Keratinocyte (primary cell): ENCODE measurements at regions not wholly inside any gene's neighbourhood (a gene's known extent, or its start where the extent isn't known, plus 50 kb on each side); places are given as distances from the start of the nearest gene placed in this dataset.

ENCODE experiments used
- EZH2 ChIP-seq: IDR thresholded peaks from one replicate; pipeline ENCODE4 v1.6.1; 2012; ENCODE audit warnings: inconsistent platforms, mild to moderate bottlenecking, low read length, moderate library complexity
- TF ChIP-seq, protein P1 (sequence below), 3 experiments: IDR thresholded peaks in 1 of 3; conservative IDR thresholded peaks in 1 of 3; optimal IDR thresholded peaks in 1 of 3; 2 replicates in 2 of 3; 3 replicates in 1 of 3; pipeline versions ENCODE3 to v1.5.1; 2011; ENCODE audit warnings: low read length in 3 of 3, mild to moderate bottlenecking in 3 of 3, moderate library complexity in 2 of 3, control low read depth in 1 of 3, inconsistent platforms in 1 of 3; ENCODE audit not compliant: insufficient read depth in 2 of 3; ENCODE audit errors: extremely low read depth in 1 of 3

DNA sequence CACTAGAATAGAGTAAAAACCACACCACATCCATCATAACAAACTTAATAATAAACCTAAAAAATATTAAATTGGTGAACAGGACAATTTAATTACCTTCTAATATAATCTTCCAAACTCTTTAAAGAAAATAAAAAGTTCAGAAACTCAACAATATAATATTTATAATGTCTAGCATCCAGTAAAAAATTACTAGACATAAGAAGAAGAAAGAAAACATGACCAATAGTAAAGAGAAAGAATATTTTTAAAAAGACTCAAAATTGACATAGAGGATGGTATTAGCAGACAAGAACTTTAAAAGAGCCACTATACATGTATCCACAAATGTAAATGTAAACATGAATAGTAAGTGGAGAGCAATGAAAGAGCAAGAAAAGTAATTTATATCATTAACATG lies 388.4 kb downstream of the TFEC start:
- TF ChIP-seq, protein P1, sequence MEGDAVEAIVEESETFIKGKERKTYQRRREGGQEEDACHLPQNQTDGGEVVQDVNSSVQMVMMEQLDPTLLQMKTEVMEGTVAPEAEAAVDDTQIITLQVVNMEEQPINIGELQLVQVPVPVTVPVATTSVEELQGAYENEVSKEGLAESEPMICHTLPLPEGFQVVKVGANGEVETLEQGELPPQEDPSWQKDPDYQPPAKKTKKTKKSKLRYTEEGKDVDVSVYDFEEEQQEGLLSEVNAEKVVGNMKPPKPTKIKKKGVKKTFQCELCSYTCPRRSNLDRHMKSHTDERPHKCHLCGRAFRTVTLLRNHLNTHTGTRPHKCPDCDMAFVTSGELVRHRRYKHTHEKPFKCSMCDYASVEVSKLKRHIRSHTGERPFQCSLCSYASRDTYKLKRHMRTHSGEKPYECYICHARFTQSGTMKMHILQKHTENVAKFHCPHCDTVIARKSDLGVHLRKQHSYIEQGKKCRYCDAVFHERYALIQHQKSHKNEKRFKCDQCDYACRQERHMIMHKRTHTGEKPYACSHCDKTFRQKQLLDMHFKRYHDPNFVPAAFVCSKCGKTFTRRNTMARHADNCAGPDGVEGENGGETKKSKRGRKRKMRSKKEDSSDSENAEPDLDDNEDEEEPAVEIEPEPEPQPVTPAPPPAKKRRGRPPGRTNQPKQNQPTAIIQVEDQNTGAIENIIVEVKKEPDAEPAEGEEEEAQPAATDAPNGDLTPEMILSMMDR (optimal IDR thresholded peaks at IDR 0.05 in 1 of 3, IDR thresholded peaks at IDR 0.05 in 1 of 3, conservative IDR thresholded peaks at IDR 0.05 in 1 of 3; ENCODE audit: extremely low read depth in 1 of 3, insufficient read depth in 2 of 3, low read length in 3 of 3): no peak
- no peak for TF ChIP-seq EZH2
